ENCODE measurements at regions not wholly inside any gene's neighbourhood (a gene's known extent, or its start where the extent isn't known, plus 50 kb on each side); places are given as distances from the start of the nearest gene placed in this dataset.
A peak's percentile ranks its signal among the peaks of the same experiment; 100 is the strongest.

- DNase-seq (ENCODE audit: low spot score), result peak; percentile 70
These were observed 187.3 kb downstream of the NDFIP2 start for GRCh38 chr13:79668201-79668752.

- no peak for DNase-seq (ENCODE audit: low spot score)
These were observed 186.8 kb downstream of the NDFIP2 start for GRCh38 chr13:79667771-79668170.

GRCh38 chr13:79663977-79664636 lies 183.2 kb downstream of the NDFIP2 start:
- DNase-seq (ENCODE audit: low spot score), result no peak

GRCh38 chr13:79663435-79663834 lies 182.5 kb downstream of the NDFIP2 start:
- DNase-seq (ENCODE audit: low spot score), result no peak

- DNase-seq (ENCODE audit: low spot score), result peak; percentile 63
These were observed 181.9 kb downstream of the NDFIP2 start for GRCh38 chr13:79662882-79663281.

GRCh38 chr13:79660361-79660760 lies 179.4 kb downstream of the NDFIP2 start:
- no peak for DNase-seq (ENCODE audit: low spot score)

- peak; percentile 42 for DNase-seq (ENCODE audit: low spot score)
These were observed 178.2 kb downstream of the NDFIP2 start for GRCh38 chr13:79659121-79659521.

GRCh38 chr13:79658333-79658975 lies 177.5 kb downstream of the NDFIP2 start:
- DNase-seq (ENCODE audit: low spot score), result no peak

GRCh38 chr13:79655509-79655908 lies 174.6 kb downstream of the NDFIP2 start:
- DNase-seq (ENCODE audit: low spot score), result no peak

- no peak for DNase-seq (ENCODE audit: low spot score)
These were observed 173.6 kb downstream of the NDFIP2 start for GRCh38 chr13:79654520-79654919.

GRCh38 chr13:79650688-79651087 lies 169.7 kb downstream of the NDFIP2 start:
- DNase-seq (ENCODE audit: low spot score), result no peak

GRCh38 chr13:79648191-79648590 lies 167.2 kb downstream of the NDFIP2 start:
- no peak for DNase-seq (ENCODE audit: low spot score)

- DNase-seq (ENCODE audit: low spot score), result no peak
These were observed 166.6 kb downstream of the NDFIP2 start for GRCh38 chr13:79647533-79647932.

- DNase-seq (ENCODE audit: low spot score), result no peak
These were observed 165.9 kb downstream of the NDFIP2 start for GRCh38 chr13:79646880-79647279.

GRCh38 chr13:79645569-79645968 lies 164.6 kb downstream of the NDFIP2 start:
- DNase-seq (ENCODE audit: low spot score), result no peak

- no peak for DNase-seq (ENCODE audit: low spot score)
These were observed 161.6 kb downstream of the NDFIP2 start for GRCh38 chr13:79642596-79642995.

- DNase-seq (ENCODE audit: low spot score), result no peak
These were observed 156.3 kb downstream of the NDFIP2 start for GRCh38 chr13:79637133-79637763.

- peak; percentile 13 for DNase-seq (ENCODE audit: low spot score)
These were observed 150.2 kb downstream of the NDFIP2 start for GRCh38 chr13:79631051-79631659.

GRCh38 chr13:79628463-79628862 lies 147.5 kb downstream of the NDFIP2 start:
- DNase-seq (ENCODE audit: low spot score), result no peak

GRCh38 chr13:79626924-79627323 lies 146.0 kb downstream of the NDFIP2 start:
- DNase-seq (ENCODE audit: low spot score), result no peak

- no peak for DNase-seq (ENCODE audit: low spot score)
These were observed 144.6 kb downstream of the NDFIP2 start for GRCh38 chr13:79625517-79625916.

- DNase-seq (ENCODE audit: low spot score), result no peak
These were observed 140.9 kb downstream of the NDFIP2 start for GRCh38 chr13:79621902-79622301.

Measured in mucosa of gallbladder (tissue), 1 donor.